ENCODE measurements at regions not wholly inside any gene's neighbourhood (a gene's known extent, or its start where the extent isn't known, plus 50 kb on each side); places are given as distances from the start of the nearest gene placed in this dataset.

GRCh38 chr12:94799136-94799535 lies 148.8 kb upstream of the TMCC3 start:
- Histone ChIP-seq H3K36me3 (replicated peaks in 1 of 2; ENCODE audit: control insufficient read depth in 1 of 2, insufficient read depth in 2 of 2, low read length in 2 of 2) (no peaks in the 10 kb centered on the region), H3K4me1 (ENCODE audit: insufficient read depth, low read length) (no peaks in the 10 kb centered on the region), H3K9ac (ENCODE audit: insufficient read depth, low read depth, low read length) (no peak overlapping the region), H2AFZ (ENCODE audit: low read length) (no peak overlapping the region), H4K20me1 (ENCODE audit: insufficient read depth, low read length) (no peaks in the 10 kb centered on the region), H3K9me3 (ENCODE audit: low read length) (no peaks in the 10 kb centered on the region), H3K4me3 (replicated peaks in 1 of 3; ENCODE audit: insufficient read depth in 1 of 3, low read depth in 2 of 3, low read length in 3 of 3) (no peak overlapping the region), H3K27ac (ENCODE audit: extremely low read length, insufficient read depth, low read length) (no peak overlapping the region), H3K4me2 (ENCODE audit: low read depth, low read length) (no peak overlapping the region), H3K79me2 (ENCODE audit: insufficient read depth, low read length) (no peaks in the 10 kb centered on the region), H3K27me3 (ENCODE audit: control insufficient read depth in 1 of 2, insufficient read depth in 2 of 2, low read length in 2 of 2) (peaks cover 0 to 9% of the 10 kb centered on the region in 2 experiments; a peak in 1 of 5 replicates)
- BruUV-seq (replicated peaks): no TSS peak
- TF ChIP-seq ZNF589 (CRISPR knock-in tag; conservative IDR thresholded peaks at IDR 0.05) (no peak), ZNF816 (CRISPR knock-in tag; IDR thresholded peaks at IDR 0.05; ENCODE audit: borderline replicate concordance) (no peak)
- ChIA-PET CTCF (ENCODE audit: low intra/inter-chr PET ratio, low total read pairs) (no interaction called here), POLR2A (no interaction called here)
- FAIRE-seq (no peak), DNase-seq (ENCODE audit: low spot score) (no peak), ATAC-seq (no peak)
- 0% methylated on average over 2 of the region's 2 CpGs for WGBS (ENCODE audit: low lambda C conversion rate)
- intact Hi-C loops (cut with micrococcal nuclease; ENCODE audit: unreplicated experiment) (no loop called here), in situ Hi-C loops (cut with HindIII; ENCODE audit: extremely low pct_ligation_motif_present, low pct_unique_long_range_greater_than_20kb) (no loop called here)

DNA sequence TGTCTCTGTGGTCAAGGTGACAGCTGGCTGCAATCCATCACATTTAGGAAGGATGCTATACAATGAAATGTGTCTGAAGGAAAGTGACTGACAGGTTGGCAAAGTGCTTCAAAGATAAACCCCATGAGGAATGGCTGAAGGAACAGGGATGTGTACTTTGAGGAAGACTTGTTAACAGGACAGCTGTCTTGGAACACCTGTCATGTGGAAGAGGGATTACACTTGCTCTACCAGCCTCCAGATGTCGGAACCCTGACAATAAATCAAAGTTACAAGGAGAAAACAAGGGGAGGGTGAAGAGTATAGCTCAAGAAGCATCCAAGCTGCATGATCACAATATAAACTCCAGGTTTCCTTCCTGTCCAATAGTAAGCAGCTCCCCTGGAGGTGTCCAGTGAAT lies 147.8 kb upstream of the TMCC3 start:
- CTCF ChIA-PET (ENCODE audit: low intra/inter-chr PET ratio, low total read pairs): no interaction called here
- Histone ChIP-seq H3K9ac (ENCODE audit: insufficient read depth, low read depth, low read length) (no peak overlapping the region), H3K79me2 (ENCODE audit: insufficient read depth, low read length) (no peaks in the 10 kb centered on the region), H4K20me1 (ENCODE audit: insufficient read depth, low read length) (no peaks in the 10 kb centered on the region), H2AFZ (ENCODE audit: low read length) (no peak overlapping the region), H3K9me3 (ENCODE audit: low read length) (no peaks in the 10 kb centered on the region), H3K4me2 (ENCODE audit: low read depth, low read length) (no peak overlapping the region), H3K4me1 (ENCODE audit: insufficient read depth, low read length) (no peaks in the 10 kb centered on the region), H3K4me3 (replicated peaks in 1 of 3; ENCODE audit: insufficient read depth in 1 of 3, low read depth in 2 of 3, low read length in 3 of 3) (no peak overlapping the region), H3K27ac (ENCODE audit: extremely low read length, insufficient read depth, low read length) (no peak overlapping the region), H3K36me3 (replicated peaks in 1 of 2; ENCODE audit: control insufficient read depth in 1 of 2, insufficient read depth in 2 of 2, low read length in 2 of 2) (no peaks in the 10 kb centered on the region), H3K27me3 (ENCODE audit: control insufficient read depth in 1 of 2, insufficient read depth in 2 of 2, low read length in 2 of 2) (peaks cover 0 to 9% of the 10 kb centered on the region in 2 experiments; a peak in 1 of 5 replicates)
- FAIRE-seq (no peak), ATAC-seq (no peak), DNase-seq (ENCODE audit: low spot score) (no peak)
- in situ Hi-C loops (cut with HindIII; ENCODE audit: extremely low pct_ligation_motif_present, low pct_unique_long_range_greater_than_20kb): no loop called here
- 0% methylated on average over 1 of the region's 1 CpG for WGBS (ENCODE audit: low lambda C conversion rate)
- POLR2A ChIA-PET: no interaction called here
- BruUV-seq (replicated peaks): no TSS peak
- intact Hi-C loops (cut with micrococcal nuclease; ENCODE audit: unreplicated experiment): no loop called here
- TF ChIP-seq GPBP1L1 (CRISPR knock-in tag; IDR thresholded peaks at IDR 0.05) (no peak), U2AF2 (IDR thresholded peaks at IDR 0.05; ENCODE audit: low read depth, low read length) (no peak), NFE2L2 (IDR thresholded peaks at IDR 0.05; ENCODE audit: low read length) (no peak), IKZF4 (CRISPR knock-in tag; IDR thresholded peaks at IDR 0.05; ENCODE audit: borderline replicate concordance, low read depth, not compliant biosample characterization) (no peak), ZNF761 (CRISPR knock-in tag; conservative IDR thresholded peaks at IDR 0.05) (no peak), NR1H2 (CRISPR knock-in tag; IDR thresholded peaks at IDR 0.05; ENCODE audit: borderline replicate concordance, low read depth) (no peak), ZNF234 (CRISPR knock-in tag; conservative IDR thresholded peaks at IDR 0.05) (no peak), SNAPC2 (CRISPR knock-in tag; IDR thresholded peaks at IDR 0.05) (no peak)
- TF ChIP-seq, protein P1, sequence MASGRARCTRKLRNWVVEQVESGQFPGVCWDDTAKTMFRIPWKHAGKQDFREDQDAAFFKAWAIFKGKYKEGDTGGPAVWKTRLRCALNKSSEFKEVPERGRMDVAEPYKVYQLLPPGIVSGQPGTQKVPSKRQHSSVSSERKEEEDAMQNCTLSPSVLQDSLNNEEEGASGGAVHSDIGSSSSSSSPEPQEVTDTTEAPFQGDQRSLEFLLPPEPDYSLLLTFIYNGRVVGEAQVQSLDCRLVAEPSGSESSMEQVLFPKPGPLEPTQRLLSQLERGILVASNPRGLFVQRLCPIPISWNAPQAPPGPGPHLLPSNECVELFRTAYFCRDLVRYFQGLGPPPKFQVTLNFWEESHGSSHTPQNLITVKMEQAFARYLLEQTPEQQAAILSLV (CRISPR knock-in tag; IDR thresholded peaks at IDR 0.05; ENCODE audit: borderline replicate concordance): no peak
- TF ChIP-seq, protein P2, sequence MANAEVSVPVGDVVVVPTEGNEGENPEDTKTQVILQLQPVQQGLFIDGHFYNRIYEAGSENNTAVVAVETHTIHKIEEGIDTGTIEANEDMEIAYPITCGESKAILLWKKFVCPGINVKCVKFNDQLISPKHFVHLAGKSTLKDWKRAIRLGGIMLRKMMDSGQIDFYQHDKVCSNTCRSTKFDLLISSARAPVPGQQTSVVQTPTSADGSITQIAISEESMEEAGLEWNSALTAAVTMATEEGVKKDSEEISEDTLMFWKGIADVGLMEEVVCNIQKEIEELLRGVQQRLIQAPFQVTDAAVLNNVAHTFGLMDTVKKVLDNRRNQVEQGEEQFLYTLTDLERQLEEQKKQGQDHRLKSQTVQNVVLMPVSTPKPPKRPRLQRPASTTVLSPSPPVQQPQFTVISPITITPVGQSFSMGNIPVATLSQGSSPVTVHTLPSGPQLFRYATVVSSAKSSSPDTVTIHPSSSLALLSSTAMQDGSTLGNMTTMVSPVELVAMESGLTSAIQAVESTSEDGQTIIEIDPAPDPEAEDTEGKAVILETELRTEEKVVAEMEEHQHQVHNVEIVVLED (CRISPR knock-in tag; IDR thresholded peaks at IDR 0.05; ENCODE audit: borderline replicate concordance): no peak
